GM19025 (cell line): ENCODE measurements at regions not wholly inside any gene's neighbourhood (a gene's known extent, or its start where the extent isn't known, plus 50 kb on each side); places are given as distances from the start of the nearest gene placed in this dataset.
A peak's percentile ranks its signal among the peaks of the same experiment; 100 is the strongest.
"Not testable (repeated sequence)": the region's sequence is repeated elsewhere in the genome, so short reads cannot be mapped to it uniquely, and the experiment has no call there.

Experiments
- ATAC-seq: cut with Tn5 transposase; IDR thresholded peaks from one replicate; pipeline ENCODE4 v1.9.1; 2021; ENCODE audit warnings: mild to moderate bottlenecking, low read depth, moderate library complexity; ENCODE audit not compliant: unreplicated experiment

DNA sequence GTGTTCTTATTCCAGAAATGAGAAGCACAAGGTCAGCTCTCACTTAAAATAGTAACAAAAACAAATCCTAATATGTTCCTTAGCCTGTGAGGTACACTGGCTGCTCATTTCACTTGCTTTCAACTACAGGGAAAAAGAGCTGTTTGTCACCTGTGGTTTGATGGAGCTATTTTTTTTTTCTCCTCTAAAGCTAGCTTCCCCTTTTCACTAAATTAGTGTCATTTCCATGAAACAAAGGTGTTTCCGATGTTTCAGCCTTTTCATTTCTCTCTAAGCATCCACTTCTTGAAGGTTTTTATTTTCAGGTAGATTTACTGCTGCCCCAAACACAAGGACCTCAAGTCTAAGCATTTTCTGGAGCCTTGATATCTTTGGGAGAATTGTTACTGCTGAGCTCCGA is 148.6 kb downstream of the RBMX2 start:
- no peak for ATAC-seq

GRCh38 chrX:130552444-130553073 is 150.8 kb downstream of the RBMX2 start:
- peak; percentile 77 for ATAC-seq

DNA sequence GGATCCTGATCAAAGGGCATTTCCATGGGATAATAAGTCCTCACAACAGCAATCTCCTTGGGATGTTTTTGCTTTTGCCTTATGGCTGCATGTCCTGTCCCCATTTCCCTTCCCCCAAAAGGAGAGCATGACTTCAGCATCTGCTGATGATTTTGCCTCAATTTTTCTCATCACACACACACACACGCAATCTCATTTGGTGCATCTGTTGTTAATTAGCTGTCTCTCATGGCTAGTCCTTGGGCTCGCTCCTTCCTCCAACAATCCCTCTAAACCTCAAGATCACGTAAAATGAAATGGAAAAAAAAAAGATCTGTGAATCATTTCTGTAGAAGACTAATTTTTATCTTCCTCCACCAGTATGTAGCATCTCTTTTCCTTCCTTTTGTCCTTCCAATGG is 153.6 kb downstream of the RBMX2 start:
- ATAC-seq: no peak

DNA sequence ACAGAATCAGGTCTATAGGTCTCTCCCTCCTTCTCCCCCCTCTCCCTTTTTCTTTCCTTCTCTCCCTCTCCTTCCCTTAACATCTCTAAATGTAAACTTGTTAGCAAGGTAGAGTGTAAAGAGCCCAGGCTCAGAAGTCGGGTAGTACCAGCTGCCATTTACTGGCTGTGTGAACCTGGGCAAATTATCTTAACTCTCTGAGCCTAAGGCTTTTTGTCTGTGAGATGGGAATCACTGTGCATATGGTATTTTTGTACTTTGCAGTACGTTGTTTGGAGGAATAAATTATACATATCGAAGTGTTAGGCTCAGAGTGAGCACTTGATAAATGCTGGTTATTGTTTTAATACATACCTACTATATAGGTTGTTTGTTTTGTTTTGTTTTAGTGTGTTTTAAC is 154.0 kb downstream of the RBMX2 start:
- no peak for ATAC-seq

DNA sequence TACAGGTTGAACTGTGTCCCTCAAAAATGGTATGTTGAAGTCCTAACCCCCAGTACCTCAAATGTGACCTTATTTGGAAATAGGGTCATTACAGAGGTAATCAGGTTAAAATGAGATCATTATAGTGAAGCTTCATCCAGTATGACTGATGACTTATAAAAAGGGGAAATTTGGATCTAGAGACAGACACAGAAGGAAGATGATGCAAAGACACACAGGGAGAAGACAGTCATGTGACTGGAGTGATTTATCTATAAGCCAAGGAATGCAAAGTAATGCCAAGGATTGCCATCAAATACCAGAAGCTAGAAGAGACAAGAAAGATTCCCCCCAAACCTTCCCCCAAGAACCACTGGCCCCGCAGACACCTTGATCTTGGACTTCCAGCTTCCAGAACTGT is 155.2 kb downstream of the RBMX2 start:
- ATAC-seq: no peak

- no peak for ATAC-seq
These were observed 158.8 kb downstream of the RBMX2 start for GRCh38 chrX:130560544-130560943.

GRCh38 chrX:130561930-130562329 is 160.1 kb downstream of the RBMX2 start:
- ATAC-seq: no peak

DNA sequence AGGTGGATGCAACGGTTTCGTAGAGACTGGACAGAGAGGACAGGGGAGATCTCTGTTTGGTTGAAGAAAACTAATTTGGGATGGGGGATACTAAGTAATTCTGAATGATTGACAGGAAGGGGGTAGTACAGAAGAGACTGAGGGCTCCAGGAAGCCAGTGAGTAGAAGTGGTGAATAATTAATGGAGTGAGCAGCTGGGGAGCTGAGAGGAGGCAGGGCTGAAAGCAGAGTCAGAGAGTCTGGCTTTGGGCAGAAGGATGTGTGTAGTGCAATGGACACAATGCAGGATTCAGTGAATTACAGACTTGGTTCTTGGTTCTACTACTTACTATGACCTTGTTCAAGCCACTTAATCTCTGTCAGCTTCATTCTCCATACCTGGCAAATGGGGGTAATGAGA is 161.7 kb downstream of the RBMX2 start:
- ATAC-seq: peak; percentile 73

- ATAC-seq: no peak
These were observed 164.4 kb downstream of the RBMX2 start for GRCh38 chrX:130566028-130566683.

GRCh38 chrX:130573030-130573429 is 171.2 kb downstream of the RBMX2 start:
- ATAC-seq: not testable (repeated sequence)
